Epithelial cell of prostate (primary cell): ENCODE measurements at regions not wholly inside any gene's neighbourhood (a gene's known extent, or its start where the extent isn't known, plus 50 kb on each side); places are given as distances from the start of the nearest gene placed in this dataset.

Experiments
- DNase-seq: peaks from one replicate; pipeline ENCODE4 v3.0.0-alpha.2; 2011; ENCODE audit warnings: low read depth, low spot score
- H3K27ac ChIP-seq: fragments of 450-650 bp; 2 replicates; pipeline ENCODE4 v1.5.1; 2017; ENCODE audit warnings: mild to moderate bottlenecking

DNA sequence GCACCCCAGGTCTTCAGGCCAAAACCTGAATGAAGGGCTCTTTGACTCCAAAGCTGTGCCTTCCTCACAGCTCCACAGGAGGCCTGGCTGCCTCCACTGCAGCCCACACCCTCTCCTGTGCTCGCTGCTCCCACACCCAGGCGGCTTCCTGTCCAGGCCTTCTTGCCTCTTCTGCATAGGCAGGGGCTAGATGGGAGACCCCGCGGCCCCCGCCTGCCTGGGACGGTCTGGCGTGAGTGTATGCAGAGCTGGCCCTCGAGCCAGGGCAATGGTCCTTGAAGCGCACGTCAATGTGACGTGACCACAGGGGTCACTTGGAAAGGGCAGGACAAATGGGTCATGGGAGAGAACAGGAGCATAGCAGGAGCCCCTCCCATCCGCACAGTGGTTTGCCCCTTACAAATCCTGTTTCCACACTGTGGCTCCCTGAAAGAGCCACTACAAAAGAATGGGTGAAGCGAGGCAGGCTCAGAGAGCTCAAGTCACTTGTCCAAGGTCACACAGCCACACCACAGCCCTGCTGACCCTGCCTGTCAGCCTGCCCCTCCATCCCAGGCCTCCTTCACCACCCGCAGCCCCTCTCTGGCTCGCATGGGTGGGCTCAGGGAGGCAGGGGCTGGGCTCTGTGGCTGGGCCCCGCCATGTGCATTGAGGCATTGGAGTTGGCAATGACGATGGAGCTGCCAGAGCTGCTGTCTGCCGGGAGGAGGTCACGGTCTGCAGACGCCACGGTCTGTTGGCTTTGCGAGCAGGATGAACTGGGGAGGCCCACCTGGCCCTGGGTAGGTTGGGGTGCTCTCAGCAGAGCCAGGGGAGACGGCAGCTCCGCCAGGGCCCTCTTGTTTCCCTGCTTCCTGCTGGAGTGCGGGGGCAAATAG is 71.2 kb upstream of the WNT11 start:
- no peak overlapping the region for H3K27ac ChIP-seq
- no peak for DNase-seq

GRCh38 chr11:76276781-76277155 is 70.5 kb upstream of the WNT11 start:
- no peak overlapping the region for H3K27ac ChIP-seq
- no peak for DNase-seq

DNA sequence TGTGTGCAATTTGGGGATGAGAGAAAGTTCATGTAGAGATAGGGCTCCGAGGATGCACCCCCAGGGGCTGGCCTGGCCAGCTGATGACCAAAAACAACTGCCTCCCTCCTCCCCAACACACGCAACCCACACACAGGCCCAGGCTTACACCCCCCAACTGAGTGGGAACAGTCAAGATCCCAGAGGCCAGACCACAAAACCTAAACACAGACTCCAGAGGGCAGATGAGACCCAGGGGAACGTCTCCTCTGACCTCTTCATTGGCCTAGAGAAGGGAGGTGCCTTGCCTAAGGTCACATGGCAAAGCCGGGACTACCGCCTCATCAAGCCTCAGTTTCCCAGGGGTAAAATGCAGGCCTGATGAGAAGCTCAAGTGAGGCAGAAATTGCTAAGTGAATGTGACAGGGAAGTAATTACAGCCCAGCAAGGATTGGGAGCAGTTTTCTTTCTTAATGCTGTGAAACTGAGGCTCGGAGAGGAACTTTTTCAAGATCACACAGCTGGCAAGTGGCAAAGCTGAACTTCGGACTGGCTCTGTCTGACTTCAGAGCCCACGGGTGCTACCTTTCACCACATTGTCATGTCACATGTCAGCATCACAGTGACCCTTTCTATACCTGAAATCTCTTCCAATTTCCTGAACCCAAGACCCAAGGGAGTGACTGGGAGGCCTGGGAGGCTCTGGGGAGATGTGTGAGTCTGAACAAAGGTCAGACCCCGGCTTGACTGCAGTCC is 69.9 kb upstream of the WNT11 start:
- DNase-seq = no peak
- H3K27ac ChIP-seq = no peak overlapping the region

DNA sequence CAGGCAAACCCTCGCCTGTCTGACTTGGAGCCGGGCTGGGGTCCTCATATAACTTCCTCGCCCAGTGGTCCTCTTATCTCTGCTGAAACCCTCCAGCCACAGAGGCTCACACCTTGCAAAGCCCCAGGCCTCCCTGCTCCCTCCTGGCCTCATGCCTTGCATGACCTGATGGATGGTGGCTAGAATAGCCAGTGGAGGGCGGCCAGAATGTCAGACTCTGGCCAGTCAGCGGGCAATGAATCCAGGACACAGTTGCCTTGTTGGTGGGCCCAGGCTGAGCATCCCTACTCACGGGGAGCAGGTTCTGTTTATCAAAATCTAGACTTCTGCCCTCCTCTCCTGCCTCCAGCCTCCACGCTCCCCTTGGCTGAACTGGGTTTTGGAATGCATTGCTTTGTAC is 69.1 kb upstream of the WNT11 start:
- DNase-seq = no peak
- no peak overlapping the region for H3K27ac ChIP-seq

DNA sequence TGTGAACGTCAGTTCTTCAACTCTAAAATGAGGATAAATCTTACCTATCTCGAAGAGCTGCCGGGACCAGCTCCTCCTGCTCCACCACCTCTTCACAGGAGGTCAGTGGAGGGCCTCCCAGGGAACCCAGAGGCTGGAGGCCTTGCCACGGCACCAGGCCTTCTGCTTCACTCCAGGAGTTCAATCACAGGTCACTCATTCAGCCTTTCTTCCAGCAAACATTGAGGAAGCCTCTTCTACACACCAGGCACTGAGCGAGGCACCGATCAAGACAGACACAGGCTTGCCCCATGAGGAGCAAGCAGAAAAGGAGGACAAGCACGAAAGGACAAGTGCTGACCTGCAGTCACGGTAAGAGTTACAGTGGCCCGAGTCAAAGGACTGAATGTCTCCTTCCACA is 64.8 kb upstream of the WNT11 start:
- no peak overlapping the region for H3K27ac ChIP-seq
- DNase-seq = no peak

DNA sequence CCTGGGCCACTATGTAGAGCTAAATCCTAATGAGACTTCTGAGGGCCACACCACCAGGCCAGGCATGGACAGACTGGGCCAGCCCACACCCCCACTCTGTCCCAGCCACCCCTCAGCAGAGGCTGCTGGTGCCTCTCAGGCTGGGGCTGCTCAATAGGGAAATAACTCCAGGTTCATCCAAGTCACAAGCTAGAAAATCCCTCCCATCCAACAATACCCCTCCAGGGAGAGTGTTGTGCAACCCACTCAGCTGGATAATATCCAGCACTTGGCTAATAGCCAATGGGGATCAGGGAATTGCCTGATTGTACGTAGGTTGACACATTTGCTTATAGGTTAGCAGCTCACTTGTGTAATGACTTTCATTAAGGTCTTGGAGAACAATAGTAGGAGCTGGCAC is 64.1 kb upstream of the WNT11 start:
- no peak for DNase-seq
- H3K27ac ChIP-seq = no peak overlapping the region

- no peak for DNase-seq
Observed at GRCh38 chr11:76269661-76270261, 63.5 kb upstream of the WNT11 start.

DNA sequence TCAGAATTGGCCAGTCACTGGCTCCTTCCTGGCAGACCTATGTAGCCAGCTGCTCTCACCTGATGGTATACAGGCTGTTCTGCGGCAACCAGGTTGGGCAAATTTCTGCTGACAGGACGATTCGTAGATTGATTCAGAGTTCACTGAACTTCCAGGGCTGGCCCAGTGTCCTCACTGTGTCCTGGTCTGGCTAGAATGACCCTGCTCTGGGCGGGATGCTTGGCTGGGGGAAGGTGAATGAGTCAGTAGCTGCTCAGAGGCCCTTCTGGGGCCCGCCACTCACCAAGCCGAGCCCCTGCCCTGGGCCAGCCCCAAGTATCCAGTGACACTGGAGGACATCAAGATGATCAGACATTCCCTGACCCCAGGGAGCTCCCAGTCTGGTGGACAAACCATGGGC is 62.9 kb upstream of the WNT11 start:
- no peak overlapping the region for H3K27ac ChIP-seq
- no peak for DNase-seq

More at GRCh38 chr11:76269661-76270261, 63.5 kb upstream of the WNT11 start:
- H3K27ac ChIP-seq = no peak overlapping the region

DNA sequence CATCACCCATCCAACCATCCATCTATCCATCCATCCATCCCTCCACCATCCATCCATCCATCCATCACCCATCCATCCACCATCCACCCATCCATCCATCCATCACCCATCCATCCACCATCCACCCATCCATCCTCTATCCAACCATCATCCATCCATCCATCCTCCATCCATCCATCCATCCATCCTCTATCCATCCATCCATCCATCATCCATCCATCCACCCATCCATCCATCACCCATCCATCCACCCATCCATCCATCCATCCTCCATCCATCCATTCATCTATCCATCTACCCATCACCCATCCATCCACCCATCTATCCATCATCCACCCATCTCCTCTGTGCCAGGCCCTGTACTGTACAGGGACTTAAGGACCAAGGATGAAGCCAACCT is 62.2 kb upstream of the WNT11 start:
- no peak overlapping the region for H3K27ac ChIP-seq
- no peak for DNase-seq

GRCh38 chr11:76267556-76267955 is 61.3 kb upstream of the WNT11 start:
- no peak overlapping the region for H3K27ac ChIP-seq
- no peak for DNase-seq

DNA sequence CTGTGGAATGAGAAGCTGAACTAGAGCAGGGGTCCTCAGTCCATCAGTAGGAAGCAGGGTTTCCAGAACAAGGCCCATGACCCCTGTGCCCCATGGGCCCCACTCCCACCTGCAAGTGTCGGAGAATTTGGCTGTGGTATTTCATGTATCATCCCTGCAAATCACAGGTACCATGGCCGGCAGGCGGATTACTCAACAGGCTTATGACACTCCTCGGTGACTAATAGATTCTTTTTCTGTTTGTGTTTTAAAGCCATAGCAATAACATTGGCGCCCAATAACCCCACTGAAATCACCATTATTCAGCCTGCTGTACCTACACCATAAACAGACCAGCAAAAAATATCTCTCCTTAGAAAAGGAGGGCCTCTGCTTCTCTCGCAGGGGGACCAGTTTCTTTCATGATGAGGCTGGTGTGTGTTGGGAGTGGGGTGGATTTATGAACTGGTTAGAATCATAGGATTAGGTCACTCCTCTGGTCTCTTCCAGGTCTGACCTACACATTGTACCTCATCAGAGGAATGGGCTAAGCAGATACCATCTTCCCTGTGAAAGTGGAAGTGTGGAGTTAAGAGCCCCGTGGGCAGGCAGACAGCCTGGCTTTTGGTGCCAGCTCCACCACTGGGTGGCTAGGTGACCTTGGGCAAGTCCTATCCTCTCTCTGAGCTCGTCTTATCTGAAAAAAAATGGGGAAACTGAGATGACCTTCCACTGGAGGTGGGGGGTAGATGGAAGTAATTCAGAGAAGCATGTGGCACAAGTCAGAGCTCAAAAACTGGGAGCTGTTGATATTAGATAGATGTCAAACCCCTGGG is 60.2 kb upstream of the WNT11 start:
- DNase-seq = peak; percentile 71

GRCh38 chr11:76265771-76266241 is 59.5 kb upstream of the WNT11 start:
- no peak overlapping the region for H3K27ac ChIP-seq
- no peak for DNase-seq

More for the DNA sequence above, 60.2 kb upstream of the WNT11 start:
- H3K27ac ChIP-seq = no peak overlapping the region

- no peak for DNase-seq
- H3K27ac ChIP-seq = no peak overlapping the region
Observed at GRCh38 chr11:76263657-76264056, 57.4 kb upstream of the WNT11 start.

DNA sequence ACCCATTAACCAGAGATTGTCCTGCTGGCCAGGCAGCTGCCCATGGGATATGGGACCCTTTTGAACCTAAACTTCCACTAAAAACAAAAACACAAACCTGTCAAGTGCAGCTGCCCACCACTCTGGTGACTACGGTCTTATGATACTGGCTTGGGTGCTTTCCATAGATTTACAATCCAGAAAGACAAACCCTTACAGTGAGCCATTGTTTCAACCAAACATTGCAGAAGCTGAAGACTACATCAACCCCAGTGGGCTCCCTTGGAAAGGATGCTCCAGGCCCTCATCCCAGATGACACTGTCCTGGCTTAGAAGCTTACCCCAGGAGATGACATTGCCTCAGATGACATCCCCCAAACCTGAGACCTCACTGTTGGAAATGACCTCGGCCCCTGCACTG is 56.9 kb upstream of the WNT11 start:
- DNase-seq = no peak
- no peak overlapping the region for H3K27ac ChIP-seq

DNA sequence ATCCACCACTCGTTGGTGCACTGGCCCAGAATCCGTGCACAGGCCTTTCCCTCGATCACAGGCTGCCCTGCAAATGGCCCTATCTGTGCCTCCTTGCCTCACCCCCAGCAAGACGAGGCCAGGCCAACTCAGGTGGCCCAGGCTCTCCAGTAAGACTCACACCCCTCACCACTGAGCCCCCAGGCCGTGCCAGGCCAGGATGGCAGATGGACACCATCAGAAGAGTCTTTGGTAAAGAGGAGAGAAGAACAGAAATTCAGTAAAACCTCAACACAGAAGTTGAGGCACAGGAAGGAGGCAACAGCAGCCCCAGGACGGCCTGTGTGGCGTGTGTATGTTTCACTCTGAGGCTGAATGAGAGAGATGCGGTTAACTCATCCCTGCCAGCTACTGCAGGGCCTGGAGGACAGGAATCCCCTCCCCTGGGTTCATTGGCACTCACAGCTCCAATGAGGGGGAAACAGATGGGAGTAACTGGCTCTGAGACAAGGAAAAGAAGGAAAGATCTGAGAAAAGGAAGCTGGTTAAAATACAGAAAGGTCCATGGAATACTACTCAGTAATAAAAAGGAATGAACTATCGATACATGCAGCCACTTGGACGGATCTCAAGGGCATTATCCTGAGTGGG is 54.1 kb upstream of the WNT11 start:
- DNase-seq = no peak
- H3K27ac ChIP-seq = no peak overlapping the region

DNA sequence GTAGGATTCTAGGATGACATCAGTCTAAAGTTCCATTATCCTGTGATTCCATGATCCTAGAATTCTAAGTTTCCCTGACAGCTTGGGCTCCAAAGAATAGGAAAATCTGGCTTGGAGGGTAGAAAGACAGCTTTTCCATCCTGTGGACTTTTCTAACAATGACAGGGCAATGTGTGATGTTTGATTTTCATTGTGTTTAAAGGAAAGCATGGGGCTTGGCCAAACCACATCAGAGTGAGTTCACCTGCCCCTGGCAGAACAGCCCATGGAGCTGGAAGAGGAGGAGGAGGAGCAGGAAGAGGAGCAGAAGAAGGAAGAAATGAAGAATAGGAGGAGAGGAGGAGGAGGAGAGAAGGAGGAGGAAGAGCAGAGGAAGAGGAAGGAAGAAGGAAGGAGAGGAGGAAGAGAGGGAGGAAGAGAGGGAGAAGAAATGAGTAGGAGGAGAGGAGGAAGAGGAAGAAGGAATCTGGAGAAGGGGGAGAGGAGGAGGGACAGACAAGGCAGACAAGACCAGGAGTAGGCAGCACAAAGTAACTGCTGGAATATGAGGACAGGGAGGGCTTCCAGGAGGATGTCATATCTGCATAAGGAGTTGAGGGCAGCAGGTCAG is 53.1 kb upstream of the WNT11 start:
- no peak overlapping the region for H3K27ac ChIP-seq
- DNase-seq = no peak

DNA sequence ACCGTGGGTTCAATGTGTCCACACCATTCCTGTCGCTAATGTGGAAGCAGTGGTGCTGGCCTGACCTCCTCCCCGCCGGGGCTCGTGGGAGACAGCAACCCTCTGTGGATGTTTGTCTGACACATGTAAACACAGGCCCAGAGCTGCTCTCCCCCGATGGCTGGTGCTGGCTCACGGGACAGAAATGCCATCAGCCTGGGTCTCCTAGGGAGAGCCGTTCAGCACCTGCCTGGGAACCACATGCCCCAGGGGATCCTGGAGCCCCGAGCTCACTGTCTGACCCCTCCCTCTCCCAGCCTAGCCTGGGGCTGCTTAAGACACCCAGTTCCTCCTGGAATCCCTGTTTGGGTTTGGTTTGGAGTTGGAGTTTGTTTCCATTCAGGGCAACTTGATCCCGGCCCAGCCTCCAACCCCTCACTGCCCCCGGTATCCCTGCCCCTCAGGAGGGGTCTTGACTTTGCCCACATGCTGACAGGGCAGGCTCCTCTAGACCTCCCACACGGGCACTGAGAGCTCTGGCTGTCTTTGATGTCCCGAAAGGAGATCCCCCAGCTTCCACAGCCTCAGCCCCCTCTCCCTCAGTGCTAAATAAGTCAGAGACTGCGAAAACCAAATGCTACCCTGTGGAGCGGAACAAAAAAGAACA is 50.9 kb upstream of the WNT11 start:
- H3K27ac ChIP-seq = no peak overlapping the region
- no peak for DNase-seq

- DNase-seq = no peak
- H3K27ac ChIP-seq = no peak overlapping the region
Observed at GRCh38 chr11:76256448-76256847, 50.1 kb upstream of the WNT11 start.
